OCI-LY1 (cell line): ENCODE measurements at regions not wholly inside any gene's neighbourhood (a gene's known extent, or its start where the extent isn't known, plus 50 kb on each side); places are given as distances from the start of the nearest gene placed in this dataset.

Experiments used
- H2AFZ ChIP-seq: fragments of 200-600 bp; sonication (generic), shearing (Covaris generic); 2 replicates; pipeline ENCODE4 v1.6.0; 2014; ENCODE audit warnings: antibody characterized with exemption, mild to moderate bottlenecking, low read length
- H3F3A ChIP-seq: fragments of 200-600 bp; sonication (generic), shearing (Covaris generic); 2 replicates; pipeline ENCODE4 v1.6.0; 2014; ENCODE audit warnings: mild to moderate bottlenecking, antibody characterized with exemption, low read length, moderate library complexity; ENCODE audit not compliant: insufficient read depth
- H3K27ac ChIP-seq: fragments of 200-600 bp; sonication (generic); 2 replicates; pipeline ENCODE4 v1.5.1; 2014; ENCODE audit warnings: low read length, mixed run types, mild to moderate bottlenecking, low read depth; ENCODE audit not compliant: poor library complexity, severe bottlenecking
- H3K27me3 ChIP-seq: fragments of 200-600 bp; sonication (generic); 2 replicates; pipeline ENCODE4 v1.6.0; 2014; ENCODE audit warnings: antibody characterized with exemption, mild to moderate bottlenecking, low read length, moderate library complexity; ENCODE audit not compliant: insufficient read depth
- H3K36me3 ChIP-seq: fragments of 200-600 bp; sonication (generic); 2 replicates; pipeline ENCODE4 v1.6.1; 2014; ENCODE audit warnings: mild to moderate bottlenecking, antibody characterized with exemption, low read length, moderate library complexity, mixed read lengths; ENCODE audit not compliant: insufficient read depth
- H3K4me1 ChIP-seq: fragments of 200-600 bp; sonication (generic); 2 replicates; pipeline ENCODE4 v1.5.1; 2014; ENCODE audit warnings: mild to moderate bottlenecking, low read length, moderate library complexity; ENCODE audit not compliant: insufficient read depth, severe bottlenecking
- H3K4me2 ChIP-seq: fragments of 200-600 bp; sonication (generic), shearing (Covaris generic); 2 replicates; pipeline ENCODE4 v1.6.1; 2014; ENCODE audit warnings: low read length
- H3K4me3 ChIP-seq: fragments of 200-600 bp; sonication (generic); 2 replicates; pipeline ENCODE4 v1.5.1; 2014; ENCODE audit warnings: low read length, low read depth, mild to moderate bottlenecking, mixed read lengths; ENCODE audit not compliant: poor library complexity, severe bottlenecking
- H3K79me2 ChIP-seq: fragments of 200-600 bp; shearing (Covaris generic); 2 replicates; pipeline ENCODE4 v1.6.1; 2016; ENCODE audit warnings: mixed run types, low read length, mixed read lengths; ENCODE audit not compliant: insufficient read depth
- H3K9ac ChIP-seq: fragments of 200-600 bp; sonication (generic), shearing (Covaris generic); 2 replicates; pipeline ENCODE4 v1.6.1; 2014; ENCODE audit warnings: mild to moderate bottlenecking, low read length, mixed read lengths
- H3K9me2 ChIP-seq: fragments of 200-600 bp; sonication (generic), shearing (Covaris generic); 2 replicates; pipeline ENCODE4 v1.6.1; 2014; ENCODE audit warnings: low read depth, mild to moderate bottlenecking, low read length, mixed read lengths
- H3K9me3 ChIP-seq: fragments of 200-600 bp; shearing (Covaris generic); 2 replicates; pipeline ENCODE4 v1.6.1; 2014; ENCODE audit warnings: low read length, mixed read lengths
- H4K20me1 ChIP-seq: fragments of 200-600 bp; sonication (generic), shearing (Covaris generic); 2 replicates; pipeline ENCODE4 v1.6.0; 2016; ENCODE audit warnings: mild to moderate bottlenecking, low read length; ENCODE audit not compliant: insufficient read depth
- EZH2 ChIP-seq: fragments of 200-600 bp; sonication (generic), shearing (Covaris generic); IDR thresholded peaks from 2 replicates; pipeline ENCODE4 v1.8.0; 2017; ENCODE audit warnings: borderline replicate concordance, mixed run types, mild to moderate bottlenecking, antibody characterized with exemption, low read length, moderate library complexity, mixed read lengths
- TF ChIP-seq, protein P1 (sequence below): fragments of 200-600 bp; sonication (generic), shearing (Covaris generic); IDR thresholded peaks from 2 replicates; pipeline ENCODE4 v1.5.1; 2017; ENCODE audit warnings: mild to moderate bottlenecking, antibody characterized with exemption, low read length, moderate library complexity, mixed read lengths

DNA sequence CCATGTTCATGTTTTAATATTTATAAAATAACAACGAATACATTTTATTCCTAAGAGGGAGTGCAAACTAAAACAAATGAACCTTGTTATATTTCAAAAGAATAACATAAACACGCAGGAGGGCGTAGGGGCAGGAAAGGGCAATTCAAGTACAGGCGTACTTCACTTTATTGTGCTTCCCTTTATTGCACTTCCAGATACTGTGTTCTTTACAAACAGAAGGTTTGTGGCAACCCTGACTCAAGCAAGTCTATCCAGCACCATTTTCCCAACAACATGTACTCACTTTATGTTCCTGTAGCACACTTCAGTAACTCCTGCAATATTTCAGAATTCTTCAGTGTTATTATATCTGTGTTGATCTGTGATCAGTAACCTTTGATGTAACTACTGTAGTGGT is 84.6 kb upstream of the PLEKHA5 start:
- no peak overlapping the region for H3K4me3 ChIP-seq
- no peak for TF ChIP-seq EZH2
- TF ChIP-seq, protein P1, sequence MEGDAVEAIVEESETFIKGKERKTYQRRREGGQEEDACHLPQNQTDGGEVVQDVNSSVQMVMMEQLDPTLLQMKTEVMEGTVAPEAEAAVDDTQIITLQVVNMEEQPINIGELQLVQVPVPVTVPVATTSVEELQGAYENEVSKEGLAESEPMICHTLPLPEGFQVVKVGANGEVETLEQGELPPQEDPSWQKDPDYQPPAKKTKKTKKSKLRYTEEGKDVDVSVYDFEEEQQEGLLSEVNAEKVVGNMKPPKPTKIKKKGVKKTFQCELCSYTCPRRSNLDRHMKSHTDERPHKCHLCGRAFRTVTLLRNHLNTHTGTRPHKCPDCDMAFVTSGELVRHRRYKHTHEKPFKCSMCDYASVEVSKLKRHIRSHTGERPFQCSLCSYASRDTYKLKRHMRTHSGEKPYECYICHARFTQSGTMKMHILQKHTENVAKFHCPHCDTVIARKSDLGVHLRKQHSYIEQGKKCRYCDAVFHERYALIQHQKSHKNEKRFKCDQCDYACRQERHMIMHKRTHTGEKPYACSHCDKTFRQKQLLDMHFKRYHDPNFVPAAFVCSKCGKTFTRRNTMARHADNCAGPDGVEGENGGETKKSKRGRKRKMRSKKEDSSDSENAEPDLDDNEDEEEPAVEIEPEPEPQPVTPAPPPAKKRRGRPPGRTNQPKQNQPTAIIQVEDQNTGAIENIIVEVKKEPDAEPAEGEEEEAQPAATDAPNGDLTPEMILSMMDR: no peak
- H3K9ac ChIP-seq: no peak overlapping the region
- no peaks in the 10 kb centered on the region for H3K9me2 ChIP-seq
- no peaks in the 10 kb centered on the region for H3K27me3 ChIP-seq
- H3K79me2 ChIP-seq: no peaks in the 10 kb centered on the region
- no peak overlapping the region for H2AFZ ChIP-seq
- no peak overlapping the region for H3K4me2 ChIP-seq
- H3K9me3 ChIP-seq: no peaks in the 10 kb centered on the region
- no peaks in the 10 kb centered on the region for H3K36me3 ChIP-seq
- no peaks in the 10 kb centered on the region for H4K20me1 ChIP-seq
- no peaks in the 10 kb centered on the region for H3F3A ChIP-seq
- no peak overlapping the region for H3K27ac ChIP-seq
- H3K4me1 ChIP-seq: no peaks in the 10 kb centered on the region

DNA sequence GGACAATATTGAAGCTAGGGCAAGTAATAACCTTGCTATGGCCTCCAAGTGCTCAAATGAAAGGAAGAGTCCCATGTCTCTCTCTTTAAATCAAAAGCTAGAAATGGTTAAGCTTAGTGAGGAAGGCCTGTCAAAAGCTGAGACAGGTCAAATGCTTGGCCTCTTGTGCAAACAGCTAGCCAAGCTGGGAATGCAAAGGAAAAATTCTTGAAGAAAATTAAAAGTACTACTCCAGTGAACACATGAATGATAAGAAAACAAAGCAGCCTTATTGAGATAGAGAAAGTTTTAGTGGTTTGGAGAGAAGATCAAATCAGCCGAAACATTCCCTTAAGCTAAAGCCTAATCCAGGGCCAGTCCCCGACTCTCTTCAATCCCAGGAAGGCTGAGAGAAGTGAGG is 84.1 kb upstream of the PLEKHA5 start:
- no peaks in the 10 kb centered on the region for H3K4me1 ChIP-seq
- no peaks in the 10 kb centered on the region for H3K79me2 ChIP-seq
- no peaks in the 10 kb centered on the region for H4K20me1 ChIP-seq
- H2AFZ ChIP-seq: no peak overlapping the region
- no peak overlapping the region for H3K27ac ChIP-seq
- H3K4me2 ChIP-seq: no peak overlapping the region
- H3F3A ChIP-seq: no peaks in the 10 kb centered on the region
- no peaks in the 10 kb centered on the region for H3K27me3 ChIP-seq
- no peak overlapping the region for H3K4me3 ChIP-seq
- no peak overlapping the region for H3K9ac ChIP-seq
- no peaks in the 10 kb centered on the region for H3K9me2 ChIP-seq
- H3K36me3 ChIP-seq: no peaks in the 10 kb centered on the region
- TF ChIP-seq, protein P1: no peak
- no peak for TF ChIP-seq EZH2
- H3K9me3 ChIP-seq: no peaks in the 10 kb centered on the region

DNA sequence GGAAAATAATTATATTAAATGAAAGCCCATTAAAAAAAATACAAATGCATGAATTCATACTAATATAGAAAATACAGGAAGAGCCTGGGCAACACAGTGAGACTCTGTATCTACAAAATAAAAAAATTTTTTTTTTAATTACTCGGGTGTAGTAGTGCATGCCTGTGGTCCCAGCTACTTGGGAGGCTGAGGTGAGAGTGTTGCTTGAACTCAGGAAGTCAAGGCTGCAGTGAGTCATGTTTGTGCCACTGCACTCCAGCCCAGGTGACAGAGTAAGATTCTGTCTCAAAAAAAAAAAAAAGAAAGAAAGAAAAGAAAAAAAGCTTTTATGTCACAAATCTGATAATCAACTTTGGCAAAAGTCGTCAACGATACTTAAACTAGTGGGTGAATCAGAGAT is 80.6 kb upstream of the PLEKHA5 start:
- no peaks in the 10 kb centered on the region for H4K20me1 ChIP-seq
- H3K36me3 ChIP-seq: no peaks in the 10 kb centered on the region
- no peak overlapping the region for H3K27ac ChIP-seq
- no peaks in the 10 kb centered on the region for H3K9me2 ChIP-seq
- no peak overlapping the region for H2AFZ ChIP-seq
- no peak overlapping the region for H3K4me3 ChIP-seq
- H3F3A ChIP-seq: no peaks in the 10 kb centered on the region
- no peak overlapping the region for H3K9ac ChIP-seq
- H3K79me2 ChIP-seq: no peaks in the 10 kb centered on the region
- no peaks in the 10 kb centered on the region for H3K4me1 ChIP-seq
- TF ChIP-seq, protein P1: no peak
- TF ChIP-seq EZH2: no peak
- no peaks in the 10 kb centered on the region for H3K27me3 ChIP-seq
- no peaks in the 10 kb centered on the region for H3K9me3 ChIP-seq
- H3K4me2 ChIP-seq: no peak overlapping the region
